HCT116 (cell line): ENCODE measurements at regions not wholly inside any gene's neighbourhood (a gene's known extent, or its start where the extent isn't known, plus 50 kb on each side); places are given as distances from the start of the nearest gene placed in this dataset.

Source experiments
- ATAC-seq: fragments of 200-7000 bp; cut with Tn5 transposase; 2 replicates; pipeline ENCODE4 v1.9.1; 2020; ENCODE audit warnings: mild to moderate bottlenecking, moderate library complexity
- BruUV-seq: library from RNA; stranded (reverse); fragments of 400-500 nt; replicated peaks from 2 replicates; lab custom pipeline; 2021; lab: Mats Ljungman, UMichigan
- CTCF ChIA-PET: fragments of 300-600 bp; sonication (Branson Sonifier 250); formaldehyde crosslinking; loops from one replicate; lab custom pipeline; 2021; ENCODE audit warnings: antibody characterized with exemption; lab: Charles Lee
- POLR2A ChIA-PET: fragments of 300-600, 350-600 bp; sonication (Branson Sonifier 250); formaldehyde crosslinking; loops from one replicate; lab custom pipeline; 2021; ENCODE audit warnings: antibody characterized with exemption; lab: Charles Lee
- RAD21 ChIA-PET, 2 experiments: fragments of 300-600 bp; sonication (Branson Sonifier 250); formaldehyde crosslinking; loops; one replicate each; lab custom pipeline; 2023; ENCODE audit warnings: low total read pairs in 2 of 2; ENCODE audit not compliant: uncharacterized antibody in 2 of 2, unreplicated experiment in 2 of 2, low non-redundant PET in 1 of 2; lab: Charles Lee
- DNase-seq: peaks from one replicate; pipeline ENCODE4 v3.0.0-alpha.2; 2010; ENCODE audit warnings: low read depth, low spot score
- H2AFZ ChIP-seq: fragments of 200-600 bp; shearing (Covaris generic), sonication (generic); 2 replicates; pipeline ENCODE4 v1.6.1; 2017; ENCODE audit warnings: low read depth, mixed run types, mixed read lengths, antibody characterized with exemption, low read length; ENCODE audit not compliant: poor library complexity, severe bottlenecking
- H3K27ac ChIP-seq: 2 replicates; pipeline ENCODE4 v1.5.1; 2012; ENCODE audit warnings: low read depth, low read length
- H3K27me3 ChIP-seq: fragments of 200-600 bp; sonication (generic); 2 replicates; pipeline ENCODE4 v1.6.1; 2016; ENCODE audit warnings: mixed run types, low read length, mixed read lengths; ENCODE audit not compliant: insufficient read depth
- H3K36me3 ChIP-seq, 2 experiments: fragments of 200-500 bp in 1 of 2; fragments of 200-600 bp in 1 of 2; sonication (Bioruptor generic) in 1 of 2; sonication (generic) in 1 of 2; 2 replicates each; pipeline versions ENCODE4 v1.5.1 to v1.6.1; 2014 to 2016; ENCODE audit warnings: low read length in 2 of 2, inconsistent platforms in 1 of 2, mixed read lengths in 1 of 2, mixed run types in 1 of 2; ENCODE audit not compliant: insufficient read depth in 2 of 2, control insufficient read depth in 1 of 2
- H3K4me1 ChIP-seq, 2 experiments: fragments of 200-600 bp in 1 of 2; sonication (generic) in 1 of 2; 2 replicates each; pipeline versions ENCODE4 v1.5.1 to v1.6.1; 2012 to 2017; ENCODE audit warnings: low read length in 2 of 2, inconsistent platforms in 1 of 2, mild to moderate bottlenecking in 1 of 2, mixed read lengths in 1 of 2, mixed run types in 1 of 2, moderate library complexity in 1 of 2; ENCODE audit not compliant: insufficient read depth in 2 of 2, control insufficient read depth in 1 of 2
- H3K4me2 ChIP-seq: fragments of 200-600 bp; sonication (generic); 2 replicates; pipeline ENCODE4 v1.6.1; 2017; ENCODE audit warnings: mixed run types, low read length, mixed read lengths
- H3K4me3 ChIP-seq, 2 experiments: fragments of 200-600 bp in 1 of 2; sonication (generic) in 1 of 2; replicated peaks in 1 of 2; 2 replicates each; pipeline ENCODE4 v1.5.1; 2011 to 2016; ENCODE audit warnings: low read length in 2 of 2, control low read depth in 1 of 2, low read depth in 1 of 2, mild to moderate bottlenecking in 1 of 2, mixed read lengths in 1 of 2, mixed run types in 1 of 2
- H3K79me2 ChIP-seq: fragments of 200-600 bp; sonication (generic); 2 replicates; pipeline ENCODE4 v1.6.1; 2017; ENCODE audit warnings: mild to moderate bottlenecking, mixed run types, low read length, moderate library complexity, mixed read lengths; ENCODE audit not compliant: insufficient read depth
- H3K9ac ChIP-seq: fragments of 200-600 bp; sonication (generic); 2 replicates; pipeline ENCODE4 v1.6.1; 2016; ENCODE audit warnings: low read length, mixed read lengths
- H3K9me2 ChIP-seq: fragments of 200-600 bp; sonication (generic), shearing (Covaris generic); 2 replicates; pipeline ENCODE4 v1.6.1; 2017; ENCODE audit warnings: mixed run types, mild to moderate bottlenecking, moderate library complexity; ENCODE audit not compliant: insufficient read depth
- H3K9me3 ChIP-seq, 2 experiments: fragments of 200-500 bp in 1 of 2; fragments of 200-600 bp in 1 of 2; sonication (Bioruptor generic) in 1 of 2; sonication (generic) in 1 of 2; 2 replicates each; pipeline ENCODE4 v1.6.1; 2014 to 2017; ENCODE audit warnings: low read length in 2 of 2, mixed read lengths in 2 of 2, inconsistent platforms in 1 of 2, low read depth in 1 of 2, mild to moderate bottlenecking in 1 of 2, mixed run types in 1 of 2, moderate library complexity in 1 of 2; ENCODE audit not compliant: control insufficient read depth in 1 of 2, insufficient read depth in 1 of 2
- H4K20me1 ChIP-seq: fragments of 200-600 bp; sonication (generic), shearing (Covaris generic); 2 replicates; pipeline ENCODE4 v1.6.1; 2017; ENCODE audit warnings: mixed run types, mild to moderate bottlenecking, moderate library complexity; ENCODE audit not compliant: insufficient read depth
- ATF3 ChIP-seq: IDR thresholded peaks from 2 replicates; pipeline ENCODE4 v1.6.1; 2012
- CBX3 ChIP-seq: IDR thresholded peaks from 2 replicates; pipeline ENCODE4 v1.6.1; 2012; ENCODE audit warnings: low read depth
- CTCF ChIP-seq, 3 experiments: fragments of 200-600 bp in 1 of 3; sonication (generic) in 1 of 3; IDR thresholded peaks in 2 of 3; conservative IDR thresholded peaks in 1 of 3; 2 replicates each; pipeline ENCODE4 v1.5.1; 2012 to 2017; ENCODE audit warnings: low read depth in 2 of 3, low read length in 2 of 3, antibody characterized with exemption in 1 of 3, borderline replicate concordance in 1 of 3, control low read depth in 1 of 3, mild to moderate bottlenecking in 1 of 3, mixed read lengths in 1 of 3, mixed run types in 1 of 3, moderate library complexity in 1 of 3; ENCODE audit not compliant: insufficient read depth in 1 of 3
- EGR1 ChIP-seq: IDR thresholded peaks from 2 replicates; pipeline ENCODE4 v1.6.1; 2012; ENCODE audit warnings: low read depth
- ELF1 ChIP-seq: IDR thresholded peaks from 2 replicates; pipeline ENCODE4 v1.6.1; 2012; ENCODE audit warnings: low read depth, borderline replicate concordance
- EZH2 ChIP-seq: fragments of 200-600 bp; sonication (generic); IDR thresholded peaks from 2 replicates; pipeline ENCODE4 v1.6.1; 2017; ENCODE audit warnings: antibody characterized with exemption, mixed run types
- EZH2phosphoT487 ChIP-seq: fragments of 200-600 bp; IDR thresholded peaks from 2 replicates; pipeline ENCODE4 v1.6.1; 2018; ENCODE audit warnings: antibody characterized with exemption, borderline replicate concordance
- FOSL1 ChIP-seq: IDR thresholded peaks from 2 replicates; pipeline ENCODE4 v1.6.1; 2012; ENCODE audit warnings: low read depth
- JUND ChIP-seq: IDR thresholded peaks from 2 replicates; pipeline ENCODE4 v1.6.1; 2012
- POLR2A ChIP-seq: IDR thresholded peaks from 2 replicates; pipeline ENCODE4 v1.7.0; 2011; ENCODE audit warnings: borderline replicate concordance; ENCODE audit not compliant: insufficient read depth, insufficient read length; ENCODE audit errors: extremely low read depth
- RAD21 ChIP-seq: IDR thresholded peaks from 2 replicates; pipeline ENCODE4 v1.6.1; 2012; ENCODE audit warnings: low read depth, mild to moderate bottlenecking
- TCF7L2 ChIP-seq: IDR thresholded peaks from 2 replicates; pipeline ENCODE4 v1.7.0; 2011; ENCODE audit warnings: borderline replicate concordance, inconsistent platforms; ENCODE audit not compliant: insufficient read depth, insufficient read length; ENCODE audit errors: extremely low read depth
- YY1 ChIP-seq: IDR thresholded peaks from 2 replicates; pipeline ENCODE4 v1.6.1; 2011; ENCODE audit warnings: low read length, low read depth, moderate library complexity, mild to moderate bottlenecking; ENCODE audit not compliant: insufficient replicate concordance; ENCODE audit errors: extremely low read depth
- ZBTB33 ChIP-seq: IDR thresholded peaks from 2 replicates; pipeline ENCODE4 v1.6.1; 2011; ENCODE audit warnings: mild to moderate bottlenecking, low read length, moderate library complexity; ENCODE audit not compliant: insufficient replicate concordance; ENCODE audit errors: extremely low read depth
- ZFX ChIP-seq: fragments of 450-650 bp; IDR thresholded peaks from 2 replicates; pipeline ENCODE4 v1.6.1; 2017
- intact Hi-C: fragments of 100-400 bp; cut with micrococcal nuclease; formaldehyde crosslinking; loops from 2 replicates; pipeline ENCODE4 v1.10.0; 2022

- no peak for TF ChIP-seq POLR2A
- TF ChIP-seq ATF3: no peak
- TF ChIP-seq FOSL1: no peak
- no peak for TF ChIP-seq EZH2
- TF ChIP-seq ELF1: no peak
Measured at GRCh38 chr1:56197946-56198345, 381.4 kb downstream of the PLPP3 start (continued).

- intact Hi-C loops: loop anchor here (10.0 kb wide), 1 partner anchor 378 kb away; the partner anchor contains the start of gene PLPP3
- Histone ChIP-seq H3K9ac (no peak overlapping the region), H3K4me1 (no peaks in the 10 kb centered on the region), H3K4me2 (no peak overlapping the region), H3K4me3 (no peak overlapping the region), H2AFZ (no peak overlapping the region), H3K9me3 (no peaks in the 10 kb centered on the region), H4K20me1 (no peaks in the 10 kb centered on the region), H3K9me2 (no peaks in the 10 kb centered on the region), H3K79me2 (no peaks in the 10 kb centered on the region), H3K27me3 (no peaks in the 10 kb centered on the region), H3K27ac (no peak overlapping the region), H3K36me3 (no peaks in the 10 kb centered on the region)
- CTCF ChIA-PET: no interaction called here
- TF ChIP-seq EGR1 (no peak), JUND (no peak), ZBTB33 (no peak), CTCF (IDR thresholded peaks at IDR 0.05 in 2 of 3, conservative IDR thresholded peaks at IDR 0.05 in 1 of 3; ENCODE audit: borderline replicate concordance in 1 of 3, insufficient read depth in 1 of 3, low read depth in 2 of 3, low read length in 2 of 3) (no peak), FOSL1 (no peak), EZH2 (no peak), EZH2phosphoT487 (no peak), RAD21 (no peak), YY1 (no peak), TCF7L2 (no peak), CBX3 (no peak), ZFX (no peak), ELF1 (no peak)
- RAD21 ChIA-PET: no interaction called here
- BruUV-seq: no TSS peak
- no peak for DNase-seq
- no peak for ATAC-seq
- POLR2A ChIA-PET: no interaction called here
Measured at GRCh38 chr1:56196839-56197238, 382.5 kb downstream of the PLPP3 start.
